GM21367 (cell line): ENCODE measurements at regions not wholly inside any gene's neighbourhood (a gene's known extent, or its start where the extent isn't known, plus 50 kb on each side); places are given as distances from the start of the nearest gene placed in this dataset.
"Not testable (repeated sequence)": the region's sequence is repeated elsewhere in the genome, so short reads cannot be mapped to it uniquely, and the experiment has no call there.

Source experiments
- ATAC-seq: cut with Tn5 transposase; IDR thresholded peaks from one replicate; pipeline ENCODE4 v1.9.1; 2021; ENCODE audit not compliant: unreplicated experiment

DNA sequence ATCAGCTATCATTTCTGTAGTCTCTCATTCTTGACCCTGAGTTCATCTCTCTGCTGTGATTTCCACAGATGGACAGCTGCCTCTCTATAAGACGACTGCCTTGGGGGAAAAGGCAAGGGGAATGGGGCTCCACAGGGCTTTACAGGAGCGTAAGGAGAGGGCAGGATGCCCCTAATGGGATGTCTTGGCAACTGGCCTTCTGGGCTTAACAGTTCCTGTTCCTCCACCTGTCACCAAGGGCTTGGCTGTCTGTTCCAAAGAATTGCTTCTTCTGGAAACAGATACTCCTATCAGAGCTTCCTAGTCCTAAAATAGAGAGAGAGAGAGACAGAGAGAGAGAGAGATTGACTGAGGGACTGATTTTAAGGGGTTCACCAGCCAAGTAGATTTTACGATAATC, 181.9 kb downstream of the TMEM200A start:
- ATAC-seq, result no peak

- ATAC-seq, result no peak
Observed at GRCh38 chr6:130557481-130558112, 191.8 kb downstream of the TMEM200A start.

DNA sequence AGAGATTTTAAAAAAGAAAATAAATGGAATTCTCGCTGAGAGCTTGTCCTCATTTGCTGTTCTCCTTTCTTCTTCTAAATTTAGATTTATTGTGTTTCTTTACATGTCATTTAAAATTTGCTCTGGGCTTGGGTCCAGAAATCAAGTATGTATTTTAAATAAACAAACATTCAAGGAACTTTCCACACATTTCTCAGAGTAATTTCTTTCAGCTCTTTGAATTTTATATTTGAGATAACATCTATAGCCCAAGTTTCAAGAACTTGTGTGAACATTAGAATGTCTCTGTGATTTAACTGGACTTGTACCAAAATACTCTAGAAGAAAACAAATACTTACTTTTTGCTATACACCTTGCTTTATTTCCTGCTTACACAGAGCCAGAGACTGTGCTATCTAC, 192.3 kb downstream of the TMEM200A start:
- no peak for ATAC-seq

DNA sequence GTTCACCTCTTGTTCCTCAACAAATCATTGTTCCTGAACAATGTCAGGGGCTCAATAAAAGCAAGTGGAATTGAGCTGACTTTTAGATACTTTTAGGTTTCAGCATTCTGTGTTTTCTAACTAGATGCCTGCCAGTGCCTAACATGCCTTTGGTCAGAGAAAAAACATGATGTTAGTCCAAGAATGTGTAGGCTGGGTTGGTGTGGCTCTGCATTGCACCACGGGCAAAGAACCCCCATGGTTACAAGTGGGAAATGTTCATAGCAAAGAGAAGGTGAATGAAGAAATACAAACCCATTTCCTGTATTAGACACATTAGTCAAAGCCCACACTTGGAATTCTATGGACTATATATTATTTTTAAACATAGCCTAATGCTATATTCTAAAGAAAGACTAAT, 193.3 kb downstream of the TMEM200A start:
- no peak for ATAC-seq

- no peak for ATAC-seq
Observed at GRCh38 chr6:130560231-130560630, 194.4 kb downstream of the TMEM200A start.

GRCh38 chr6:130561159-130561558, 195.3 kb downstream of the TMEM200A start:
- ATAC-seq, result not testable (repeated sequence)

DNA sequence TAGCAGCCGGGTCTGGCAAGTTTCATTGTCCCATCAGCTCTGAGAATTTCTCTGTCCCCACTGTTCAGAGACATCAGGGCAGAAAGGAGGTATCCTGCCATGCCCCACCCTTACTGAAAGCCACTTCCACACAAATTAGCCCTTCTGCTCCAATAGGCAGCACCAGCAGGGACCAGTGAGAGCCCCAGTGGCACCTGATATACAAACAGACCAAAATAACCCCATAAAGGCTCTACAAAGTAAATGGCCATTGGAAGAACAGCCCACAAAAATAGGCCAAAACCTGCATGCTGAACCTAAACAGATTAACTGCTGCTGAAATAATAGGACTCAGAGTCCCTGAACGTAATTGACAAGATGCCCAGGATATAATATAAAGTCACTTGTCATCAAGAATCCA, 199.9 kb downstream of the TMEM200A start:
- no peak for ATAC-seq

GRCh38 chr6:130574146-130574545, 208.3 kb downstream of the TMEM200A start:
- no peak for ATAC-seq

- peak; percentile 10 for ATAC-seq
Observed at GRCh38 chr6:130575557-130575956, 209.7 kb downstream of the TMEM200A start.

DNA sequence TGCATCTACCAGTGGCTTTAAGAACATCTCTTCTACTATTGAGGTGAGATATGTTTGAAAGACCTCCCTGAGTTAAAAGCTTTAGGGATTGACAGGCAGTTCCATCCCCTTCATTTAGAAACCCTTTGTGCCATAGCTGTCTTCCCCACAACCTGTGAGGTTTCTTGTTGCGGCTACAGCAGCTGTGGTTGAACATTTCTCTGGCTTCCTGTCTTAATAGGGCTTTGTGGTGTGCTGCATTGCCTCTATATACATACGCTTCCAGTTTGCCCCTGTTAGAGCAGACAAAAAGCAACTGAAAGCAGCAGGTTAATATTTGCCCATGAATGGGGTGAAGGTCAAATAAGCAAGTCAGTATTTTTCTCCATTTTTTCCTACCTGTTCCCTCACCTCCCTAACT, 210.2 kb downstream of the TMEM200A start:
- peak; percentile 98 for ATAC-seq

DNA sequence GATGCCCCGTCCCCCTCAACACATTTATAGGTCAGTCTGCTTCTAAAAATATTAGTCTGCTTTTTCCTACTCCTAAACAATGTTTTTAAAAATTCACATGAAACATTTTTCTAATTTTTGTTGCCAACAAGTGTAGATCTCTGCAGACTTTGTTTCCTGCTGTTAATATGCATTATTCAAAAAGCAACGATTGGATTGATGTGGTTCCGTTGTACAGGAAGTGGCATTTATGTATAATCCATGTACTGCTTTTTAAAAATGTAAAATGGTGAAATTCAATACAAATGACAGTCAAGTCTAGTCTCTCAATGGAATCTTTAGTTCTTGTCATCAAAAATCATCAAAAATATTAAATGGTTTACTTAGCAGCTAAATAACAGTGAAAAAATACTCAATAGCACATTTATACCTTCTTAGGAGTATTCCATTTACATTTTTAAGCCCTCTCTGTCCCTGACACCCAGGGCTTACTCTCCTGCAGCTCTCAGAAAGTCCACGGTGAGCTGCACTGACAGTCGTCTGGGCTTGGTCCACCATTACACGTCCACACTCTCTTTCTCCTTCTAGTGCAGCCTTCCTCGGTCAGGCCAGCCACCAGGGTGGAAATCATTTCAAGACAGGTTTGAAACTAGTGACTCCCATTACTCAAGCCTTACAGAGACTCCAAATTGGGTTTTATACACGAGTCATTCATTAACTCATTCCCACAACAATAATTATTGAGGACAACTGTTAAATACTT, 211.5 kb downstream of the TMEM200A start:
- no peak for ATAC-seq

DNA sequence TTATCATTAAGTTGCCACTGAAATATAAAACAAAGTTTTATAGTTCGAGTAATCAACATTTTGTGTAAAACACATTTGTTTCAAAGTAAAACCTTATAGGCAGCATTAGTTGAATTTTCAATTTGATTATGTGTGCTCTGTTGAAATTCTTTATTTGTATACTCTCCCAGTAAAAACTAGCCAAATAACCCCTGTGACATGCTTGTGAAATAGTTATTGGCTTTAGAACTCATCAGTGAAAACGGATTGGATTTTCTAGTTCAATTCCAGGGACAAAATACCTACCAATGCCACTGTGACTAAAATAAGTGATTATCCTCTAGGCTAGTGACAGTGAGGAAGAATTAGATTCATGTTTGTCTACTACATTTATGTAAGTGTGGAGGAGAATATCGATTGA, 212.9 kb downstream of the TMEM200A start:
- ATAC-seq, result no peak

GRCh38 chr6:130583268-130583667, 217.5 kb downstream of the TMEM200A start:
- ATAC-seq, result no peak

GRCh38 chr6:130585587-130585986, 219.8 kb downstream of the TMEM200A start:
- ATAC-seq, result no peak

GRCh38 chr6:130587778-130588520, 222.1 kb downstream of the TMEM200A start:
- no peak for ATAC-seq

- ATAC-seq, result no peak
Observed at GRCh38 chr6:130593200-130593599, 227.4 kb downstream of the TMEM200A start.

DNA sequence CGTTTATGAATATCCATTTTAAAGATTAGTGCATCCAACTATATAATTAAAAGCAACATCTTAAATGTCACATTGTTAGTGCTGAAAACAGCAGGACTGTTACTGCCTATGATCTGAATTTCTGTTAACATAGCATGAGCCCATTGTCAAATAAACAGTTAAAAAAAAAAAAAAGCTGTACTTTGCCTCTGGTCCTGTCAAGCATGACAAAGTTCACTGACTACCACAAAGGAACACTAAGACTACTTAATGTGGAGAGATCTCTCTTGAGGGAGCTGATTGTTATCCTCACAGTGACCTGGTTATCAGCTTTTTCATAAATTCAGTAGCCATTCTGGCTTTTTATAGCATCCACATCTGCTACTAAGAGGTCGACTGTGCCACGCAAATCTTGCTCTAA, 228.1 kb downstream of the TMEM200A start:
- ATAC-seq, result no peak

DNA sequence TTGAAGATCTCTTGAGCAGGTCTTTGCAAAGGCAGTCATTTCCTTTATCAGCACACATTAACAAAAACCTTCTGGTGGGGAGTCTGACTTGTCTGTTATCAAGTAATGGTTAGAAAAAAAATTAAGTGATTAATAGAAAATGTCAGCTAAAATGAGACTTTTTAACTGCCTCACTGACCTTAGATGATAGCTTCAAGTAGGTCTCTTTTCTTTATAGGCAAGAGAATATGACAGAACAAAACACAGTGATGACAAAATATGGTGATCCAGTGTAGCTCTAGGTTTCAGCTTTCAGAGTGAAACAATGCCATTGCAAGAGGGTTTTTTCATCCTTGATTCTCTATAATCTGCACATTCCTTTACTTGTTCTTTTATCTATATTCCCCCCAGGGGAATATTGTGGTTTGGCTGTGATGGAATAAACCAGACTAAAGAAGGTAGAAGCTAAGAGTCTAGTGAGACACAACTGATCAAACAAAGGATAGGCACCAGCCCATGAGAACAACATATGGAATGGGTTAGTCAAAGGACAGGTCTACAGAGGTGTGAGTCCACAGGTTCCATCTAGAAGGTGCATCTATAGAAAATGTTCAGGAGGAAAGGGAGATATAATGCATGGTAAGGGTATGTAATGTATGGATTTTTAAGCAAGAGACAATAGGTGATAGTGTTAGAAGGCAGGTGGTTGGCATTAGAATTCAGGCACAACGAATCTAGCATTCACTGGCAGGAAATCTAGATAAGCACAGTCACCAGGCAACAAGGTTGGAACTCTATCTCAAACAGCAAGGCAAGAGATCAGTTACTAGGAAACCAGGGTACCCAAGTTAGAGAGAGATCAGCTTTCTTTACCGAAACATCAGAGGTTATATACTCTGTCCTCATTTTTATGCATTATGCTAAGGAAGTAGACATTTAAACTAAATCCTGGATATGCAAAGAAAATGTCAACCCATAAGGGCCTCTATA, 228.9 kb upstream of the SMLR1 start:
- no peak for ATAC-seq

DNA sequence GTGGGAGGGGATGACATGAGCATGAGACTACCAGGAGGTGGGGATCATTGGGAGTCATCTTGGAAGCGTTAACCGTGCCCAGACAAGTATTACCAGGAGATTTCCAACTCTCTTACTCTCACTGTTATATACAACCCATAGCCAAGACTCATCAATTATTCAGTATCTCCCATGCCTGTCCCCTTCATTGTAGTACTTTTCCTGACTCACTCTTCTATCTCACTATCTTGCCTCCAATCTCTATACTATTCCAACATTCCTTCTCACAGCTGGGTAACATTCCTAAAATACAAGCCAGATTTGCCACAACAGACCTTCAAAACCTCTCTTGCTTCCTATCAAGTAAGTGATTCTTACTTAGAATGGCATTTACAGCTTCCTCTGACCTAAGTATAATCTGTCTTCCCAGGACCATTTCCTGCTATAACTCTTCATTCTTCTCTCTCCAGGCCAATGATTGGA, 226.3 kb upstream of the SMLR1 start:
- no peak for ATAC-seq

- no peak for ATAC-seq
Observed at GRCh38 chr6:130602151-130602770, 224.9 kb upstream of the SMLR1 start.
